ENCODE measurements at regions not wholly inside any gene's neighbourhood (a gene's known extent, or its start where the extent isn't known, plus 50 kb on each side); places are given as distances from the start of the nearest gene placed in this dataset.

DNA sequence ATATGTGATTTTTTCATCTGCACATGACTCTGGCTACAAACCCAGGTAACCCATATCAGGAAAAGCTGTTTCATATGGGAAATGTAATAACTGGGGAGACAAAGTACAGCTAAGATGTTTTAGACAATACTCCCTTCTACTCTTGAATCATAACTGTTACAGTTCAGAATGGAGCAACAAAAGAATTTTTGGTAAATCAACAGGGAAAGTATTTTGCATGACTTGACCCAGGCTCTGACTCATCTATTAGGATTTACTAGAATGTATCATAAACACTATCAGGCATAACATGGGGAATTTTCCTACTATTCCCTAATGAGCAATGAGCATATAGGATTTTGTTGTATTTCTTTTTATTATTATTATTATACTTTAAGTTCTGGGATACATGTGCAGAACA, 553.0 kb downstream of the SLC16A7 start:
- Histone ChIP-seq H3K27ac (ENCODE audit: low read depth, low read length) (no peak overlapping the region), H3K9me3 (ENCODE audit: control insufficient read depth, insufficient read depth, low read length) (no peaks in the 10 kb centered on the region), H3K27me3 (ENCODE audit: control insufficient read depth, insufficient read depth, low read length) (no peaks in the 10 kb centered on the region), H3K4me3 (ENCODE audit: low read depth, low read length) (no peak overlapping the region)
- ChIA-PET POLR2A (interaction anchor here (0.8 kb wide), 1 partner anchor 117 kb away, joined by 3 read pairs; no protein-coding TSS in a partner anchor), CTCF (interaction anchor here (0.7 kb wide), 1 partner anchor 345 kb away, joined by 3 read pairs; no protein-coding TSS in a partner anchor)
- no peak for TF ChIP-seq CTCF (IDR thresholded peaks at IDR 0.05; ENCODE audit: low read depth, low read length)
- DNase-seq (ENCODE audit: low read depth, low spot score): peak; percentile 65

- Histone ChIP-seq H3K4me3 (ENCODE audit: low read depth, low read length) (no peak overlapping the region), H3K9me3 (ENCODE audit: control insufficient read depth, insufficient read depth, low read length) (no peaks in the 10 kb centered on the region), H3K27me3 (ENCODE audit: control insufficient read depth, insufficient read depth, low read length) (no peaks in the 10 kb centered on the region), H3K27ac (ENCODE audit: low read depth, low read length) (no peak overlapping the region)
- CTCF ChIA-PET: interaction anchor here (0.6 kb wide), 1 partner anchor 21 kb away, joined by 6 read pairs; no protein-coding TSS in a partner anchor
- no peak for TF ChIP-seq CTCF (IDR thresholded peaks at IDR 0.05; ENCODE audit: low read depth, low read length)
- POLR2A ChIA-PET: no interaction called here
- no peak for DNase-seq (ENCODE audit: low read depth, low spot score)
Measured at GRCh38 chr12:60152756-60153155, 556.9 kb downstream of the SLC16A7 start.

DNA sequence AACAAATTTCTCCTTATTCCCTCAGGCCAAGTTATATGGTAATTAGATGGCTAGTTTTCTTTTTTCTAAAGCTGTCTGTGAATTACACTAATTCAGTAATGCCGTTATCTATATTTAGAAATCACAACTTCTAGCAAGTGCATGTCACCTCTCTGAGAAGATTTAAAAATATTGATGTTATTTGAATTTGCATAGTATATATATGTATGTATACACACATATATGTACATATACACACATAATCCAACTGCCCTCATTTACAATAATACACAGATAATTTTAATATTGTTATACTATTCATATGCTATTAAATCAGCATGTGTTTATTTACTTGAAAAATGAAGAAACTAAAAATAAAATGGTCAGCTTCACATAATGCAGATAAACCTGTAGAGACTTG, 563.9 kb downstream of the SLC16A7 start:
- DNase-seq (ENCODE audit: low read depth, low spot score): no peak
- no peak overlapping the region for H3K27ac ChIP-seq (ENCODE audit: low read depth, low read length)
- POLR2A ChIA-PET: no interaction called here
- no peak for TF ChIP-seq CTCF (IDR thresholded peaks at IDR 0.05; ENCODE audit: low read depth, low read length)
- CTCF ChIA-PET: no interaction called here
- H3K9me3 ChIP-seq (ENCODE audit: control insufficient read depth, insufficient read depth, low read length): no peaks in the 10 kb centered on the region
- H3K27me3 ChIP-seq (ENCODE audit: control insufficient read depth, insufficient read depth, low read length): no peaks in the 10 kb centered on the region
- no peak overlapping the region for H3K4me3 ChIP-seq (ENCODE audit: low read depth, low read length)

DNA sequence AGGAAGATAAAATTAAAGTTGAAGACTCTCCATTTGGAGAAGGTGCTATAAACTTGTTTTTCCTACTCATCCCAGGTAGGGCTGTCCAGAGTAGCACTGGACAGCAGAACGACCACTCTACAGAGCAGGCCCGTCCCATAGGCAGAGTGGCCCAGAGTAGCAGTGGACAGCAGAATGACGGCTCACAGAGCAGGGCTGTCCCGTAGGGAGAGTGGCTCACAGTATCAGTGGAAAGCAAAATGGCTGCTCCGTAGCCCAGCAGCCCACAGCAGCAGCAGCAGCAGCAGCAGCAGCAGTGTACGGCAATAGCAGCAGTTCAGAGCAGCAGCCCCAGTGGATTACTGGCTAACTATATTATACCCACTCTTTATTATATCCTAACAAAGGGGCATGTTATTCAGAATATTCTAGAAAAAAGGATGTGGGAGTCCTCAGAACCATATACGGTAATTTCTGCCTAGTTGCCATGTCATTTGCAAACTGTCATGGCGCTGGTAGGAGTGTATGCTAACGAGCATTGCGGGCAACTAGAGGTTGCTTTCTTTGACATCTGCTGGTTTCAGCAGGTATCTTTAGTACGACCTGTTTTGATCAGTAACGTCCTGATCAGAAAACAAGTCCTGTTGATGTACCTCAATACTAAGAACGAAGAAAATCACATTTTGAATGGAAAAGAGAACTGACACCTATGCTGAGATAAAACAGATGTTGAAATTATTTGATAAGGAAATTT, 567.3 kb downstream of the SLC16A7 start:
- no peak for TF ChIP-seq CTCF (IDR thresholded peaks at IDR 0.05; ENCODE audit: low read depth, low read length)
- ChIA-PET POLR2A (no interaction called here), CTCF (no interaction called here)
- no peaks in the 10 kb centered on the region for H3K9me3 ChIP-seq (ENCODE audit: control insufficient read depth, insufficient read depth, low read length)
- no peaks in the 10 kb centered on the region for H3K27me3 ChIP-seq (ENCODE audit: control insufficient read depth, insufficient read depth, low read length)
- DNase-seq (ENCODE audit: low read depth, low spot score): no peak
- H3K4me3 ChIP-seq (ENCODE audit: low read depth, low read length): no peak overlapping the region
- H3K27ac ChIP-seq (ENCODE audit: low read depth, low read length): no peak overlapping the region

DNA sequence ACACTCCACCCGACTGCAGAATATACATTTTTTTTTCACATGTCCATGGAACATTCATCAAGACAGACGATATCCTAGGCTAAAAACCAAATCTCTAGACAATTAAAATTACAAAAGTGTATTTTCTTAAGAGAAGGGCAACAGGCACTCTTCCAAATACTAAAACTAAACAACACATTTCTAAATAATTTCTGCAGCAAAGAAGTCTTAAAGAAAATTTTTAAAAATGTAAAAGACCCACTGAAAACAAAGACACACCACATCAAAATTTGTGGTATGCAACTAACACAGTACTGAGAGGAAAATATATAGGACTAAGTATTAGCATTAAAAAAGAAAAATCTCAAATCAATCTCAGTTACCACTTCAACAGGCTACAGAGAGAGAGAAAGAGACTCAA, 570.0 kb downstream of the SLC16A7 start:
- TF ChIP-seq CTCF (IDR thresholded peaks at IDR 0.05; ENCODE audit: low read depth, low read length): no peak
- H3K27me3 ChIP-seq (ENCODE audit: control insufficient read depth, insufficient read depth, low read length): no peaks in the 10 kb centered on the region
- no peaks in the 10 kb centered on the region for H3K9me3 ChIP-seq (ENCODE audit: control insufficient read depth, insufficient read depth, low read length)
- no peak overlapping the region for H3K27ac ChIP-seq (ENCODE audit: low read depth, low read length)
- ChIA-PET POLR2A (no interaction called here), CTCF (no interaction called here)
- DNase-seq (ENCODE audit: low read depth, low spot score): no peak
- H3K4me3 ChIP-seq (ENCODE audit: low read depth, low read length): no peak overlapping the region
